PC-3 (cell line): ENCODE measurements at regions not wholly inside any gene's neighbourhood (a gene's known extent, or its start where the extent isn't known, plus 50 kb on each side); places are given as distances from the start of the nearest gene placed in this dataset.

ENCODE experiments used
- CTCF ChIP-seq: fragments of 300-600 bp; sonication (generic); conservative IDR thresholded peaks from 2 replicates; pipeline ENCODE4 v1.5.1; 2017; ENCODE audit warnings: antibody characterized with exemption, low read depth, mild to moderate bottlenecking, low read length
- EZH2 ChIP-seq: fragments of 300-600 bp; sonication (generic); IDR thresholded peaks from one replicate; pipeline ENCODE4 v1.6.1; 2017; ENCODE audit warnings: antibody characterized with exemption, mild to moderate bottlenecking, low read length; ENCODE audit not compliant: unreplicated experiment
- EZH2phosphoT487 ChIP-seq: fragments of 300-600 bp; sonication (generic); IDR thresholded peaks from 2 replicates; pipeline ENCODE4 v1.6.1; 2018; ENCODE audit warnings: mild to moderate bottlenecking, antibody characterized with exemption, low read length, borderline replicate concordance

DNA sequence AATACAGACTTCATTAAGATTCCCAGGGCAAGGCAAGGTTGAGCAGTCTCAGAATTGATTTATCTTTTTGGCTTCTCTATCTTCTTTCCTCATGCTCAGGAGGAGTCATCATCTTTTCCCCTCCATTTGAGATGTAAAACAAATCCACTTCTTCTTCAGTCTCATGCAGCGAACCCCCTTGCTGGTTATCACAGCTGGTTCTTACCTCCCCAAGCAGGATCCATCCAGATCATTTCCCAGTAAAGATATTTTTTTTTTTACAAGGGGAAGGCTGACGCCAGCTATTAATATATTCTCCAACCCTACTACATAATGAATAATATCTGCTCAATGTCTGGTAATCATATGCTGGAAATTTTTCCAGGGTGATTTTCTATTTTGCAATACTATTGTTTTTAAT is 508.9 kb upstream of the NOX3 start:
- TF ChIP-seq EZH2phosphoT487 = no peak
- no peak for TF ChIP-seq EZH2
- TF ChIP-seq CTCF = no peak
